Esophagus squamous epithelium (tissue), 5 donors: ENCODE measurements at regions not wholly inside any gene's neighbourhood (a gene's known extent, or its start where the extent isn't known, plus 50 kb on each side); places are given as distances from the start of the nearest gene placed in this dataset.

ENCODE experiments used
- DNase-seq: peaks from one replicate; lab custom pipeline; 2025; lab: John Stamatoyannopoulos, UW
- H3K27ac ChIP-seq, 4 donors: fragments of 200-600 bp; sonication (generic); one replicate each; pipeline ENCODE4 v1.5.1; 2016 to 2019; ENCODE audit warnings: mild to moderate bottlenecking in 1 of 4
- H3K27me3 ChIP-seq, 4 donors: fragments of 200-600 bp; sonication (generic); 1 replicate in 3 of 4; 2 replicates in 1 of 4; pipeline versions ENCODE4 v1.5.1 to v1.6.0; 2017 to 2021; ENCODE audit warnings: antibody characterized with exemption in 1 of 4
- H3K36me3 ChIP-seq, 3 donors: fragments of 200-600 bp; sonication (generic); one replicate each; pipeline ENCODE4 v1.5.1; 2016 to 2019
- H3K4me1 ChIP-seq, 3 donors: fragments of 200-600 bp; sonication (generic); one replicate each; pipeline ENCODE4 v1.5.1; 2017 to 2019
- H3K4me3 ChIP-seq, 4 donors: fragments of 200-600 bp; sonication (generic); 1 replicate in 3 of 4; 2 replicates in 1 of 4; pipeline ENCODE4 v1.5.1; 2016 to 2019; ENCODE audit warnings: mild to moderate bottlenecking in 2 of 4, moderate library complexity in 1 of 4
- H3K9me3 ChIP-seq, 3 donors: fragments of 200-600 bp; sonication (generic); one replicate each; pipeline ENCODE4 v1.5.1; 2016 to 2019
- POLR2A ChIP-seq, 4 donors: fragments of 450-650 bp; IDR thresholded peaks; one replicate each; pipeline ENCODE4 v1.6.1; 2017; ENCODE audit warnings: antibody characterized with exemption in 4 of 4, mild to moderate bottlenecking in 4 of 4, moderate library complexity in 3 of 4
- WGBS, 2 donors: methylation state at CpG; one replicate each; pipeline ENCODE4 v1.1.5; 2018; 5-methylcytosine and 5-hydroxymethylcytosine counted together
- intact Hi-C: fragments of 100-400 bp; cut with DNase I; formaldehyde crosslinking; loops from one replicate; pipeline ENCODE4 v1.15.0; 2022
- TF ChIP-seq, protein P1 (sequence below), 6 experiments: fragments of 450-650 bp in 4 of 6; fragments of 200-600 bp in 2 of 6; sonication (generic) in 2 of 6; IDR thresholded peaks; one replicate each; pipeline ENCODE4 v1.5.1; 2016 to 2019; ENCODE audit warnings: antibody characterized with exemption in 6 of 6, mild to moderate bottlenecking in 4 of 6, moderate library complexity in 4 of 6
- donor health status: DM: yes; HTN: yes; CAD: no.

DNA sequence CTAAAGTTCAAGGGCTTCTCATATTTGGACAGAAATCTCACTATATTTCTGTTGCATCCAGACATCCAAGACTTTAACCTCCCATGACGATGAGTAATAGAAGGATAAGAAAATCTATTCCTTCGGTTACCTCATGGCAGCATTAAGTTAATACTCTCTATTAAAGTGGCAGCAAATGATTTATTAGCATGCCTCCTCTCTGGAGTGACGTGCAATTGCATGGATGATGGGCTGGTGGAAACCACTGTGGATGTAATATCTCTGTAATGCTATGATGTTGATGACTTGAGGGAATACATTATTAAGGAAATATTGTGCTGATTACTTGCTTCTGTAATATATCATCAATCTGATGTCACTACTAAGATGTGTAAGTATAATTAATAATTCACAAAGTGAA is 336.8 kb downstream of the DSEL start:
- Histone ChIP-seq H3K27ac (no peak overlapping the region), H3K4me1 (no peaks in the 10 kb centered on the region), H3K9me3 (no peaks in the 10 kb centered on the region), H3K4me3 (no peak overlapping the region), H3K36me3 (no peaks in the 10 kb centered on the region), H3K27me3 (no peaks in the 10 kb centered on the region)
- no peak for DNase-seq
- WGBS, 2 donors, result 53 to 74% methylated on average over 3 of the region's 3 CpGs
- TF ChIP-seq, protein P1, sequence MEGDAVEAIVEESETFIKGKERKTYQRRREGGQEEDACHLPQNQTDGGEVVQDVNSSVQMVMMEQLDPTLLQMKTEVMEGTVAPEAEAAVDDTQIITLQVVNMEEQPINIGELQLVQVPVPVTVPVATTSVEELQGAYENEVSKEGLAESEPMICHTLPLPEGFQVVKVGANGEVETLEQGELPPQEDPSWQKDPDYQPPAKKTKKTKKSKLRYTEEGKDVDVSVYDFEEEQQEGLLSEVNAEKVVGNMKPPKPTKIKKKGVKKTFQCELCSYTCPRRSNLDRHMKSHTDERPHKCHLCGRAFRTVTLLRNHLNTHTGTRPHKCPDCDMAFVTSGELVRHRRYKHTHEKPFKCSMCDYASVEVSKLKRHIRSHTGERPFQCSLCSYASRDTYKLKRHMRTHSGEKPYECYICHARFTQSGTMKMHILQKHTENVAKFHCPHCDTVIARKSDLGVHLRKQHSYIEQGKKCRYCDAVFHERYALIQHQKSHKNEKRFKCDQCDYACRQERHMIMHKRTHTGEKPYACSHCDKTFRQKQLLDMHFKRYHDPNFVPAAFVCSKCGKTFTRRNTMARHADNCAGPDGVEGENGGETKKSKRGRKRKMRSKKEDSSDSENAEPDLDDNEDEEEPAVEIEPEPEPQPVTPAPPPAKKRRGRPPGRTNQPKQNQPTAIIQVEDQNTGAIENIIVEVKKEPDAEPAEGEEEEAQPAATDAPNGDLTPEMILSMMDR (IDR thresholded peaks at IDR 0.05), result no peak
- TF ChIP-seq POLR2A (IDR thresholded peaks at IDR 0.05), result no peak
- intact Hi-C loops, result no loop called here

DNA sequence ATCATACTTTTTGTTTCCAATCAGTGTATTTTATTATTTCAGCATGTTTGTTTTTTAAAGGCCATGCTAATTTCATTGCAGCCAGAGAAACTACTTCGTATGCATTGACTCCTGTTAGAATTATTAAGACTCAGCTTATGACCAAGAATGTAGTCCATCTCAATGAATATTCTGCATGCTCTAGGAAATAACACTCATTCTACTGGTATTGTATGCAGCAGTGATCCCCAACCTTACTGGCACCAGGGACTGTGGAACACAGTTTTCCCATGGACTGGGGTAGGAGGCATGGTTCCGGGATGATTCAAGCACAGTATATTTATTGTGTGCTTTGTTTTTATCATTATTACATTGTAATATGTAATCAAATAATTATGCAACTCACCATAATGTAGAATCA is 356.9 kb downstream of the DSEL start:
- Histone ChIP-seq H3K27ac (no peak overlapping the region), H3K9me3 (no peaks in the 10 kb centered on the region), H3K27me3 (no peaks in the 10 kb centered on the region), H3K36me3 (no peaks in the 10 kb centered on the region), H3K4me3 (no peak overlapping the region), H3K4me1 (no peaks in the 10 kb centered on the region)
- intact Hi-C loops, result no loop called here
- TF ChIP-seq, protein P1 (IDR thresholded peaks at IDR 0.05), result no peak
- no peak for TF ChIP-seq POLR2A (IDR thresholded peaks at IDR 0.05)
- WGBS, 2 donors, result 83% methylated on average over 2 of the region's 2 CpGs
- no peak for DNase-seq

DNA sequence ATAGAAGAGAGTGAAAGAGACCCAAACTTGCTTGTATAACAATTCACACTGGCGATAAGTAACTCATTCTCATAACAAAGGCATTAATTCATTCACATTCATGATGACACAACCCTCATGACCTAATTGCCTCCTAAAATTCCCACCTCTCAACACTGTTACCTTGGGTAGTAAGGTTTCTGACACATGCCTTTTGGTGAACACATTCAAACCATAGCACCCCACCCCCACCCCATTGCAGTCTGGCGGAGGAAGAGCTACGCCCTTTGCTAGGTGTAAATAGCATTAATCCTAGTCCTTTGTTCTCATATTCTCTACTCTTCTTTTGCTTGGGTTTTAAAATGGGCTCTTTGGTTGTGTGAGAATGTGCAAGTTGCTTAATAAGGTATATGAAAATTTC is 361.5 kb downstream of the DSEL start:
- H3K4me1 ChIP-seq, result no peaks in the 10 kb centered on the region
- H3K27ac ChIP-seq, result no peak overlapping the region
- no peaks in the 10 kb centered on the region for H3K27me3 ChIP-seq
- intact Hi-C loops, result no loop called here
- H3K9me3 ChIP-seq, result no peaks in the 10 kb centered on the region
- TF ChIP-seq, protein P1 (IDR thresholded peaks at IDR 0.05), result no peak
- no peak for TF ChIP-seq POLR2A (IDR thresholded peaks at IDR 0.05)
- 81 to 85% methylated on average over 3 of the region's 3 CpGs for WGBS, 2 donors
- no peaks in the 10 kb centered on the region for H3K36me3 ChIP-seq
- H3K4me3 ChIP-seq, result no peak overlapping the region
- DNase-seq, result no peak

DNA sequence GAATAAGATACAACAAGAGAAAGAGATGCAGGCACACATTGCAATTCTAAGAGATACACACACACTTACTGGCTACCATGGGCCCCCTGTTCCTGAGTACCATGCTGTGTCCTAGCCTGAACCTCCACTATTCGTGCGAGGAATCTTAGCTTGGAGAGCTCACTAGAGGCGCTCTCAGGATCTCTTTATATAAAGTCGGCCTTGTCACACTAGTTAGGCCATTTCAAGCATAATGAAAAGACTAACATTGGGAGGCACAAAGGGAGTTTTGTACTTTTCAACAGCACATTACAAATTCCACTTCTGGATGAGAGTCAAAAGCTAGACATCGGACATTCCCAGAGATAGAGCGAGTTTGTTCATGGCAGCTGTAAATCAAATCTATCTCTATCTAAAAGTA is 365.2 kb downstream of the DSEL start:
- TF ChIP-seq, protein P1 (IDR thresholded peaks at IDR 0.05), result no peak
- no peak for TF ChIP-seq POLR2A (IDR thresholded peaks at IDR 0.05)
- Histone ChIP-seq H3K9me3 (no peaks in the 10 kb centered on the region), H3K4me3 (no peak overlapping the region), H3K4me1 (no peaks in the 10 kb centered on the region), H3K36me3 (no peaks in the 10 kb centered on the region), H3K27me3 (no peaks in the 10 kb centered on the region), H3K27ac (no peak overlapping the region)
- WGBS, 2 donors, result 91 to 93% methylated on average over 6 of the region's 6 CpGs
- DNase-seq, result no peak
- intact Hi-C loops, result no loop called here

DNA sequence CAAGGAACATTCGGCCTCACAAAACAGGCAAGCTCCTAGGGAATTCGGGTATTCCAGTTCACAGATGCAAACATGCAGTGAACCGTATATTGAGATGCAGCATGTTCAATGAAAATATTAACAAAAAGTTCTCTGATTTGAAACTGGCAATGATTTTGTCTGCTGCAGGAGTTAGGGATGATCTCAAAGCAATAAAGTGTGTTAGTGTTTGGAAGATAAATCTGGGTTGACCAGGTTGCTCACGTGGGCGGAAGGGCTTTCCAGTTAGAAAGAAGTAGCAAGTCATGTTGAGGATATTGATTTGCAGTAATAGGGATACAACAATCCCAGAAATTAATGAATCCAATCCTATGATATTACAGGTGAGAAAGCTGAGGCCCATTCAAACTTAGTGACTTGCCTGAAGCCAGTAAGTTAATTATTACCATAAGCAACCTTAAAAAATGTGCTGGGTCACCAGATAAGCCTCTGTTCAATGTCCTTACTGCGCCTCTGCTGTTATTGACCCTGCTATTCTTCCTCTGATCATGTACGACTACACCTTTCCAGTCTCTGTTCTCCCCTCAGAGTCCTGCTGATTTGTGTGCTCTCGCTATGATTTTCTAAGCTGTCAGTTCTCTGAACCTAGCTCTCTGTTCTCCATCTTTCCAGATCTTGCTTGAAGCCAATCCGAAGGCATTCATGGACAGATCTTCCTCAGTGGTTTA is 370.8 kb downstream of the DSEL start:
- no peak for TF ChIP-seq POLR2A (IDR thresholded peaks at IDR 0.05)
- TF ChIP-seq, protein P1 (IDR thresholded peaks at IDR 0.05), result no peak
- Histone ChIP-seq H3K4me3 (no peak overlapping the region), H3K27me3 (no peaks in the 10 kb centered on the region), H3K4me1 (no peaks in the 10 kb centered on the region), H3K9me3 (no peaks in the 10 kb centered on the region), H3K36me3 (no peaks in the 10 kb centered on the region), H3K27ac (no peak overlapping the region)
- DNase-seq, result no peak
- WGBS, 2 donors, result 80 to 85% methylated on average over 9 of the region's 9 CpGs
- intact Hi-C loops, result no loop called here
